ENCODE measurements at regions not wholly inside any gene's neighbourhood (a gene's known extent, or its start where the extent isn't known, plus 50 kb on each side); places are given as distances from the start of the nearest gene placed in this dataset.
A peak's percentile ranks its signal among the peaks of the same experiment; 100 is the strongest.

GRCh38 chr20:21862956-21863355 lies 157.5 kb downstream of the PAX1 start:
- WGBS (ENCODE audit: low lambda C conversion rate): 80% methylated on average over 10 of the region's 10 CpGs
- Histone ChIP-seq H3K4me3 (replicated peaks in 1 of 3; ENCODE audit: insufficient read depth in 1 of 3, low read depth in 2 of 3, low read length in 3 of 3) (no peak overlapping the region), H3K4me1 (ENCODE audit: insufficient read depth, low read length) (no peaks in the 10 kb centered on the region), H3K79me2 (ENCODE audit: insufficient read depth, low read length) (no peaks in the 10 kb centered on the region), H3K27me3 (ENCODE audit: control insufficient read depth in 1 of 2, insufficient read depth in 2 of 2, low read length in 2 of 2) (no peaks in the 10 kb centered on the region; a peak in 1 of 5 replicates), H3K9ac (ENCODE audit: insufficient read depth, low read depth, low read length) (no peak overlapping the region), H2AFZ (ENCODE audit: low read length) (no peak overlapping the region), H3K9me3 (ENCODE audit: low read length) (no peaks in the 10 kb centered on the region), H3K36me3 (replicated peaks in 1 of 2; ENCODE audit: control insufficient read depth in 1 of 2, insufficient read depth in 2 of 2, low read length in 2 of 2) (no peaks in the 10 kb centered on the region), H3K4me2 (ENCODE audit: low read depth, low read length) (no peak overlapping the region), H3K27ac (ENCODE audit: extremely low read length, insufficient read depth, low read length) (no peak overlapping the region), H4K20me1 (ENCODE audit: insufficient read depth, low read length) (no peaks in the 10 kb centered on the region)
- no peak for FAIRE-seq
- intact Hi-C loops (cut with micrococcal nuclease; ENCODE audit: unreplicated experiment) (no loop called here), in situ Hi-C loops (cut with HindIII; ENCODE audit: extremely low pct_ligation_motif_present, low pct_unique_long_range_greater_than_20kb) (no loop called here)
- CTCF ChIA-PET (ENCODE audit: low intra/inter-chr PET ratio, low total read pairs): no interaction called here
- ATAC-seq: no peak
- no TSS peak for BruUV-seq (replicated peaks)
- 0 out of 2 replicates have a peak, but pooled peaks have one; percentile 11 for TF ChIP-seq GABPA (IDR thresholded peaks at IDR 0.05; ENCODE audit: low read depth, low read length)
- TF ChIP-seq GABPA (CRISPR knock-in tag; IDR thresholded peaks at IDR 0.05; ENCODE audit: low read depth): no peak
- 0 out of 2 replicates have a peak, but pooled peaks have one; percentile 54 for TF ChIP-seq SOX6 (IDR thresholded peaks at IDR 0.05)
- TF ChIP-seq SOX6 (CRISPR knock-in tag; IDR thresholded peaks at IDR 0.05): no peak
- TF ChIP-seq MTERF4 (CRISPR knock-in tag; IDR thresholded peaks at IDR 0.05): no peak
- no peak for TF ChIP-seq FOXP4 (CRISPR knock-in tag; IDR thresholded peaks at IDR 0.05)
- no peak for TF ChIP-seq DDIT3 (CRISPR knock-in tag; IDR thresholded peaks at IDR 0.05)
- no peak for TF ChIP-seq PITX1 (CRISPR knock-in tag; IDR thresholded peaks at IDR 0.05)
- TF ChIP-seq MNT (IDR thresholded peaks at IDR 0.05): peak; percentile 94
- TF ChIP-seq SATB2 (CRISPR knock-in tag; IDR thresholded peaks at IDR 0.05): no peak
- TF ChIP-seq HINFP (CRISPR knock-in tag; IDR thresholded peaks at IDR 0.05; ENCODE audit: low read depth): no peak
- DNase-seq (ENCODE audit: low spot score): no peak
- POLR2A ChIA-PET: no interaction called here

Data from HepG2 (cell line).